Neural cell (in vitro differentiated cells): ENCODE measurements at regions not wholly inside any gene's neighbourhood (a gene's known extent, or its start where the extent isn't known, plus 50 kb on each side); places are given as distances from the start of the nearest gene placed in this dataset.

Experiments
- H2AFZ ChIP-seq: fragments of 200-600, 300-800 bp; sonication (generic), shearing (Covaris generic); 2 replicates; pipeline ENCODE4 v1.6.0; 2014; ENCODE audit warnings: low read depth, mild to moderate bottlenecking, antibody characterized with exemption, low read length, moderate library complexity
- H3F3A ChIP-seq: fragments of 200-600 bp; shearing (Covaris generic); 2 replicates; pipeline ENCODE4 v1.6.1; 2016; ENCODE audit warnings: mild to moderate bottlenecking, moderate library complexity, mixed read lengths, antibody characterized with exemption, low read length; ENCODE audit not compliant: insufficient read depth, poor library complexity, severe bottlenecking
- H3K27ac ChIP-seq: fragments of 200-600, 300-800 bp; sonication (generic), shearing (Covaris generic); 2 replicates; pipeline ENCODE4 v1.5.1; 2014; ENCODE audit warnings: mild to moderate bottlenecking, low read length, moderate library complexity
- H3K27me3 ChIP-seq: fragments of 300-800, 200-600 bp; sonication (generic), shearing (Covaris generic); 2 replicates; pipeline ENCODE4 v1.6.0; 2014; ENCODE audit warnings: mild to moderate bottlenecking, low read depth, low read length, moderate library complexity; ENCODE audit not compliant: insufficient read depth
- H3K36me3 ChIP-seq: fragments of 300-800, 200-600 bp; sonication (generic), shearing (Covaris generic); 2 replicates; pipeline ENCODE4 v1.5.1; 2014; ENCODE audit warnings: mild to moderate bottlenecking, antibody characterized with exemption, low read length, moderate library complexity; ENCODE audit not compliant: insufficient read depth
- H3K4me2 ChIP-seq: fragments of 300-800, 200-600 bp; sonication (generic), shearing (Covaris generic); 2 replicates; pipeline ENCODE4 v1.6.0; 2014; ENCODE audit warnings: mild to moderate bottlenecking, low read length
- H3K4me3 ChIP-seq: fragments of 300-800, 200-600 bp; sonication (generic), shearing (Covaris generic); 2 replicates; pipeline ENCODE4 v1.5.1; 2014; ENCODE audit warnings: mild to moderate bottlenecking, low read length, moderate library complexity
- H3K79me2 ChIP-seq: fragments of 200-600 bp; shearing (Covaris generic); replicated peaks from 2 replicates; pipeline ENCODE4 v1.6.0; 2014; ENCODE audit warnings: mild to moderate bottlenecking, low read length, moderate library complexity; ENCODE audit not compliant: insufficient read depth
- H3K9ac ChIP-seq: fragments of 300-800, 200-600 bp; sonication (generic), shearing (Covaris generic); 2 replicates; pipeline ENCODE4 v1.6.1; 2016; ENCODE audit warnings: mild to moderate bottlenecking, low read length, mixed read lengths
- H3K9me2 ChIP-seq: fragments of 200-600 bp; shearing (Covaris generic); 2 replicates; pipeline ENCODE4 v1.6.1; 2016; ENCODE audit warnings: mild to moderate bottlenecking, low read length, mixed read lengths; ENCODE audit not compliant: insufficient read depth
- H3K9me3 ChIP-seq: fragments of 200-600, 300-800 bp; sonication (generic), shearing (Covaris generic); 2 replicates; pipeline ENCODE4 v1.6.1; 2016; ENCODE audit warnings: mild to moderate bottlenecking, mixed run types, low read length, moderate library complexity, mixed read lengths
- H4K20me1 ChIP-seq: fragments of 200-600 bp; shearing (Covaris generic); 2 replicates; pipeline ENCODE4 v1.6.1; 2016; ENCODE audit warnings: mild to moderate bottlenecking, mixed run types; ENCODE audit not compliant: insufficient read depth
- EP300 ChIP-seq: fragments of 450-650 bp; conservative IDR thresholded peaks from 2 replicates; pipeline ENCODE4 v1.6.1; 2014; ENCODE audit warnings: antibody characterized with exemption, mild to moderate bottlenecking, moderate library complexity; ENCODE audit not compliant: poor library complexity, severe bottlenecking
- EZH2 ChIP-seq: fragments of 200-600, 300-800 bp; shearing (Covaris generic), sonication (generic); IDR thresholded peaks from 2 replicates; pipeline ENCODE4 v1.6.1; 2014; ENCODE audit warnings: antibody characterized with exemption, low read length, borderline replicate concordance, mild to moderate bottlenecking; ENCODE audit not compliant: insufficient read depth, poor library complexity, severe bottlenecking
- MXI1 ChIP-seq: fragments of 450-650 bp; conservative IDR thresholded peaks from 2 replicates; pipeline ENCODE4 v1.6.1; 2014; ENCODE audit warnings: antibody characterized with exemption, mild to moderate bottlenecking; ENCODE audit not compliant: poor library complexity, severe bottlenecking
- POLR2AphosphoS5 ChIP-seq: IDR thresholded peaks from 2 replicates; pipeline ENCODE4 v1.6.1; 2012
- RAD21 ChIP-seq: fragments of 450-650 bp; conservative IDR thresholded peaks from 2 replicates; pipeline ENCODE4 v1.6.1; 2014; ENCODE audit warnings: antibody characterized with exemption, mild to moderate bottlenecking, moderate library complexity
- REST ChIP-seq: IDR thresholded peaks from 2 replicates; pipeline ENCODE4 v1.6.1; 2012; ENCODE audit warnings: borderline replicate concordance
- SMC3 ChIP-seq: fragments of 450-650 bp; conservative IDR thresholded peaks from 2 replicates; pipeline ENCODE4 v1.6.1; 2014; ENCODE audit warnings: antibody characterized with exemption, mild to moderate bottlenecking, moderate library complexity; ENCODE audit not compliant: poor library complexity
- TAF1 ChIP-seq: IDR thresholded peaks from 2 replicates; pipeline ENCODE4 v1.6.1; 2012; ENCODE audit warnings: low read depth
- TF ChIP-seq, protein P1 (sequence below): fragments of 450-650 bp; IDR thresholded peaks from 2 replicates; pipeline ENCODE4 v1.5.1; 2014; ENCODE audit warnings: antibody characterized with exemption, mild to moderate bottlenecking, moderate library complexity; ENCODE audit not compliant: poor library complexity, severe bottlenecking

DNA sequence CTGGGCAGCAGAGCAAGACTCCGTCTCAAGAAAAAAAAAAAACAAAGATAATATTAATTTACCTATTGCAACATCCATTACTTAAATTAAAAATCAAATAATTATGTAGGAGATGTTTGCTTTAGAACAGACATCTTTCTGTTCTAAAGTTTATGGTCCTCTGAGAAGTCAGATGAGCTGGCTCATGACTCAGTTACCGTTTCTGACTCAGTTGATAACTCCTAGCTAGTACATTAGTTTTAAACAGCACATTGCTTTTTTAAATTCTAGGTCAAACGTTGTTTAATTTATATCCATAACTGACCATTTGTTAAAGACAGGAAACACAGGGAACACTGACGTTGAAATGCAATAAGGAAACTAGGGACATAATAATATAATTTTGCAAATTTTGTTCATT is 162.7 kb downstream of the ETV1 start:
- Histone ChIP-seq H4K20me1 (no peaks in the 10 kb centered on the region), H2AFZ (no peak overlapping the region), H3K9me3 (peaks cover 3% of the 10 kb centered on the region), H3F3A (no peaks in the 10 kb centered on the region), H3K27ac (no peak overlapping the region), H3K4me2 (no peak overlapping the region), H3K4me3 (no peak overlapping the region), H3K36me3 (no peaks in the 10 kb centered on the region), H3K9me2 (no peaks in the 10 kb centered on the region), H3K79me2 (no peaks in the 10 kb centered on the region), H3K9ac (no peak overlapping the region), H3K27me3 (no peaks in the 10 kb centered on the region)
- TF ChIP-seq EZH2: no peak
- TF ChIP-seq REST: no peak
- TF ChIP-seq SMC3: no peak
- no peak for TF ChIP-seq RAD21
- TF ChIP-seq MXI1: no peak
- no peak for TF ChIP-seq TAF1

DNA sequence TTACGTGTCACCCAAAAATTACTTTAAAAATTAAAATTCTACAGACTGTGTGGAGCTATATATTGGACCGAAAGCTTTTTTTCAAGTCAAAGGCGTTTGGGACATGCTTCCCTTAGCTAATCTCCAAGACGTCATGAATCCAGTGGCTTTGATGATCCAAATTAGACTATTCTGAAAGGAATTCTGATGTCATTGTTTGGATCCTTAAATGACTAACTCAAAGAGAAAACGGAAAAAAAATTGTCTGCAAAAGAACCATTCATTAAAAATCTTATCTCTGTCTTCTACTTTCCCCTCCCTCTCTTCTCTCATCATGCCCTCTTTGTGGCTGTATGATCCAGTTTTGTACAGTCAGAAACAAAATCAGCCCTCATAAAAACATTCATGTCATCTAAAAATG is 161.8 kb downstream of the ETV1 start:
- Histone ChIP-seq H3K27me3 (no peaks in the 10 kb centered on the region), H3K36me3 (no peaks in the 10 kb centered on the region), H3K9me3 (no peaks in the 10 kb centered on the region), H3K4me3 (no peak overlapping the region), H3K79me2 (no peaks in the 10 kb centered on the region), H3F3A (no peaks in the 10 kb centered on the region), H3K9ac (no peak overlapping the region), H4K20me1 (no peaks in the 10 kb centered on the region), H3K9me2 (no peaks in the 10 kb centered on the region), H2AFZ (no peak overlapping the region), H3K4me2 (no peak overlapping the region), H3K27ac (no peak overlapping the region)
- TF ChIP-seq EP300 (no peak), REST (no peak)

- Histone ChIP-seq H3K9me3 (no peaks in the 10 kb centered on the region), H3K4me3 (no peak overlapping the region), H3K27ac (no peak overlapping the region), H3K79me2 (no peaks in the 10 kb centered on the region), H3K4me2 (no peak overlapping the region), H3K9me2 (no peaks in the 10 kb centered on the region), H3K27me3 (no peaks in the 10 kb centered on the region), H4K20me1 (no peaks in the 10 kb centered on the region), H3K9ac (no peak overlapping the region), H3K36me3 (no peaks in the 10 kb centered on the region), H3F3A (no peaks in the 10 kb centered on the region), H2AFZ (no peak overlapping the region)
- no peak for TF ChIP-seq POLR2AphosphoS5
- TF ChIP-seq EZH2: no peak
- no peak for TF ChIP-seq TAF1
- no peak for TF ChIP-seq MXI1
- TF ChIP-seq REST: no peak
- TF ChIP-seq EP300: no peak
- TF ChIP-seq SMC3: no peak
- TF ChIP-seq, protein P1, sequence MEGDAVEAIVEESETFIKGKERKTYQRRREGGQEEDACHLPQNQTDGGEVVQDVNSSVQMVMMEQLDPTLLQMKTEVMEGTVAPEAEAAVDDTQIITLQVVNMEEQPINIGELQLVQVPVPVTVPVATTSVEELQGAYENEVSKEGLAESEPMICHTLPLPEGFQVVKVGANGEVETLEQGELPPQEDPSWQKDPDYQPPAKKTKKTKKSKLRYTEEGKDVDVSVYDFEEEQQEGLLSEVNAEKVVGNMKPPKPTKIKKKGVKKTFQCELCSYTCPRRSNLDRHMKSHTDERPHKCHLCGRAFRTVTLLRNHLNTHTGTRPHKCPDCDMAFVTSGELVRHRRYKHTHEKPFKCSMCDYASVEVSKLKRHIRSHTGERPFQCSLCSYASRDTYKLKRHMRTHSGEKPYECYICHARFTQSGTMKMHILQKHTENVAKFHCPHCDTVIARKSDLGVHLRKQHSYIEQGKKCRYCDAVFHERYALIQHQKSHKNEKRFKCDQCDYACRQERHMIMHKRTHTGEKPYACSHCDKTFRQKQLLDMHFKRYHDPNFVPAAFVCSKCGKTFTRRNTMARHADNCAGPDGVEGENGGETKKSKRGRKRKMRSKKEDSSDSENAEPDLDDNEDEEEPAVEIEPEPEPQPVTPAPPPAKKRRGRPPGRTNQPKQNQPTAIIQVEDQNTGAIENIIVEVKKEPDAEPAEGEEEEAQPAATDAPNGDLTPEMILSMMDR: no peak
- no peak for TF ChIP-seq RAD21
These were observed 160.2 kb downstream of the ETV1 start for GRCh38 chr7:13829231-13829630.
